ENCODE measurements at regions not wholly inside any gene's neighbourhood (a gene's known extent, or its start where the extent isn't known, plus 50 kb on each side); places are given as distances from the start of the nearest gene placed in this dataset.
"Not testable (repeated sequence)": the region's sequence is repeated elsewhere in the genome, so short reads cannot be mapped to it uniquely, and the experiment has no call there.

- DNase-seq = no peak
Observed at GRCh38 chr13:60663788-60664187, 266.8 kb downstream of the TDRD3 start.

- no peak for DNase-seq
Observed at GRCh38 chr13:60662595-60662994, 265.6 kb downstream of the TDRD3 start.

GRCh38 chr13:60661521-60661920, 264.5 kb downstream of the TDRD3 start:
- no peak for DNase-seq

DNA sequence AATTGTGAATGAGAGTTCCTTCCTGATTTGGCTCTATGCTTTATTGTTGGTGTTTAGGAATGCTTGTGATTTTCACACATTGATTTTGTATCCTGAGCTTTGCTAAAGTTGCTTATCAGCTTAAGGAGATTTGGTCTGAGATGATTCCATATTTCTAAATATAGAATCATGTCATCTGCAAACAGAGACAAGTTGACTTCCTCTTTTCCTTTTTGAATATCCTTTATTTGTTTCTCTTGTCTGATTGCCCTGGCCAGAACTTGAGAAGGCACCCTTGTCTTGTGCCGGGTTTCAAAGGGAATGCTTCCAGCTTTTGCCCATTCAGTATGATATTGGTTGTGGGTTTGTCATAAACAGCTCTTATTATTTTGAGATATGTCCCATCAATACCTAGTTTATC, 260.6 kb downstream of the TDRD3 start:
- not testable (repeated sequence) for DNase-seq

DNA sequence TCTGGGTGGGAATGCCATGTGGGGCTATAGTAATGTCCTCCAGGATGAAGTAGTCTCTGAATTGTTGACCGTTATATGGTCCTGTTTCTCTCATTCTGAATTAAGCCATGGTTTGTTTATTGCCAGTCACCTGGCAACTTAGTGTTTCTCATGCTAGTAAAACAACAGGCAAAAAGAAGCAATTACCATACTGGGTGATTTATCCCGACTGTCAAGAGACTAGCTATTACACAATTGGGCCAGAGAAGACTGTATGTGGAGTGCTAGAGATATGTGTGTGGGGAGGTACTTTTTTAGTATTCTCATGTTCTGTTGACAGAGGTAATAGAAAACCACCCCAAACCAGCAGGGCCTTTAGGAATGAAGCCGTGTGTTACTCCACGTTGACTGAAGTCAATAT, 258.2 kb downstream of the TDRD3 start:
- no peak for DNase-seq

GRCh38 chr13:60654415-60654814, 257.4 kb downstream of the TDRD3 start:
- DNase-seq = no peak

DNA sequence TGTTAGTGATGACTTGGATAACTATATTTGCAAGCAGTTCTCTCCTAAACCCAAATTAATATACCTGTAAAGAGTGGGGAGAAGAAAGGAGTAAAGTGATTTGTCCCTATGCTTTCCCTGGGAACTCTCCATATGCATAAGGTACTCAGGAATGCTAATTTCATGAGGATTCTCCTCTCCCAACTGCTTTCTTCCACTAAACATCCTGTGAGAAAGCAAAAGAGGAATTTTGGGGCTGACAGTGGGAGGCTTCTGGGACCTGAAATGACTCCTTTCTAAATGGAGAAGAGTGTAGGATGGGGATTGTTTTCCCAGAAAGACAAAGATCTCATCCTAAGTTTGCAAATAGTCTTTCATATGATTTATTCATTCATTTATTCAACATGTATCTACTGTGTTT, 250.5 kb downstream of the TDRD3 start:
- DNase-seq = no peak

- no peak for DNase-seq
Observed at GRCh38 chr13:60646620-60647019, 249.6 kb downstream of the TDRD3 start.

GRCh38 chr13:60645676-60646075, 248.7 kb downstream of the TDRD3 start:
- no peak for DNase-seq

GRCh38 chr13:60642552-60642951, 245.5 kb downstream of the TDRD3 start:
- no peak for DNase-seq

DNA sequence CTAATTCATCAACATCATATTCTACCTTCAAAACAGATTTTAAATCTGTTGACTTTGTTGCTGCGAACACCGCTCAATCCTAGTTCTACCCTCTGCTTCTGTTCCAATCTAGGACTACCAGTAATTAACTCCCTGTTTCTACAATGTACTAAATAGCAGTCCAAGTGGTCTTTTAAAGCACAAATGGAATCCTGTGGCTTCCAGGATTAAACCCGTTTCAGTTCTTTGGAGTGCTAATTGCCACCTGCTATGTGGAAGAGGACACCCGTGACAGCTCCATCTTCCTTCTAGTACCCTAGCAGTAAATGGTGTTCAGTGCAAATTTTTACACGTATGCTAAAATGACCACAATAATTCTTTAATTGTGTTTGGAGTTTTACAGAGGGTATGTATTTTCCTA, 232.1 kb downstream of the TDRD3 start:
- no peak for DNase-seq

DNA sequence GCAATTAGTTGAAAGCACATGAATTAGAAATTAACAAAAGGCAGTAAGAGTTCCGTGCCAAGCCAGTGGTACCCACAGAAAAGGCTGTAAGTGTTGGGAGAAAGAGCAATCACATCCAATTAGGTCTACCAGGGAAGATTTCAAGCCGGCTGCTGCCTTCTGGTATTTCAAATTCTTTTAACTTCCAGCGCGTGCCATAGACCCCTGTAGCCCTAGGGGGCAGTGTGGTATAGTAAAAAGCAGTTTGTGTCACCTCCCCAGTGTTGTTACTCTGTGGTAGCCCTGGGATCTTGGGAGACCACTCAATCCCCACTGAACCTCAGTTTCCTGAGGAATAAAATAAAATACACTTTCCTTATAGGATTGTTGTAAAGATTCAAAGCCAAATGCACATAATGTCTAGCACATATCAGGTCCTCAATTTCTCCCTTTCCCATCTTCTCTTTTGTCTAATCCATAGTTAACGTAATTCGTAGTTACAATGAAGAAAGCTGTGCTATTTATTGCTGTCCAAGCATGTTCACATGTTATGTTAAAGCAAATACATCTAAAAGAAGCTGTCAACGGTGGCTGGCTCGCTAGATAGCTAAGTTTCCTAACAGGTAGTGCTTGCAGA, 230.2 kb downstream of the TDRD3 start:
- DNase-seq = no peak

All from DMS79 treated with DMSO at 0.1 percent for 48 hours (cell line).